RWPE1 (cell line): ENCODE measurements at regions not wholly inside any gene's neighbourhood (a gene's known extent, or its start where the extent isn't known, plus 50 kb on each side); places are given as distances from the start of the nearest gene placed in this dataset.

Source experiments
- CTCF ChIA-PET: fragments of 350-600 bp; sonication (Branson Sonifier 250); formaldehyde crosslinking; extraction: SDS; loops from one replicate; lab custom pipeline; 2021; lab: Yijun Ruan, JAX
- POLR2A ChIA-PET: fragments of 400-600 bp; formaldehyde crosslinking; extraction: SDS; loops from one replicate; lab custom pipeline; 2020; ENCODE audit warnings: antibody characterized with exemption; ENCODE audit not compliant: low non-redundant PET; lab: Yijun Ruan, JAX
- DNase-seq: peaks from one replicate; pipeline ENCODE4 v3.0.0; 2012; ENCODE audit warnings: low spot score
- H3K27ac ChIP-seq: fragments of 450-650 bp; 2 replicates; pipeline ENCODE4 v1.5.1; 2017
- CTCF ChIP-seq: fragments of 450-650 bp; conservative IDR thresholded peaks from 2 replicates; pipeline ENCODE4 v1.5.1; 2017; ENCODE audit warnings: low read depth, mild to moderate bottlenecking

- ChIA-PET POLR2A (no interaction called here), CTCF (interaction anchor here (0.5 to 1.1 kb wide), 3 partner anchors 18 to 626 kb away, joined by 3 to 6 read pairs (median 3); no protein-coding TSS in a partner anchor)
- no peak overlapping the region for H3K27ac ChIP-seq
- no peak for DNase-seq
- no peak for TF ChIP-seq CTCF
Measured at GRCh38 chr10:124236816-124237215, 143.4 kb upstream of the CHST15 start.

GRCh38 chr10:124236136-124236535 lies 142.7 kb upstream of the CHST15 start:
- DNase-seq, result no peak
- no peak overlapping the region for H3K27ac ChIP-seq
- ChIA-PET CTCF (interaction anchor here (0.6 to 1.1 kb wide), 2 partner anchors 19 to 627 kb away, joined by 3 read pairs; no protein-coding TSS in a partner anchor), POLR2A (no interaction called here)
- TF ChIP-seq CTCF, result no peak

GRCh38 chr10:124235232-124235631 lies 141.8 kb upstream of the CHST15 start:
- H3K27ac ChIP-seq, result no peak overlapping the region
- TF ChIP-seq CTCF, result no peak
- no peak for DNase-seq
- CTCF ChIA-PET, result interaction anchor here (0.5 kb wide), 1 partner anchor 31 kb away, joined by 7 read pairs; no protein-coding TSS in a partner anchor
- POLR2A ChIA-PET, result no interaction called here

GRCh38 chr10:124233546-124234138 lies 140.2 kb upstream of the CHST15 start:
- ChIA-PET CTCF (no interaction called here), POLR2A (no interaction called here)
- no peak for TF ChIP-seq CTCF
- H3K27ac ChIP-seq, result no peak overlapping the region
- DNase-seq, result no peak

- ChIA-PET CTCF (no interaction called here), POLR2A (no interaction called here)
- no peak for TF ChIP-seq CTCF
Measured at GRCh38 chr10:124232686-124233545, 139.5 kb upstream of the CHST15 start.

More at GRCh38 chr10:124232686-124233545, 139.5 kb upstream of the CHST15 start:
- no peak overlapping the region for H3K27ac ChIP-seq
- no peak for DNase-seq
